Kidney (tissue), 13 donors: ENCODE measurements at regions not wholly inside any gene's neighbourhood (a gene's known extent, or its start where the extent isn't known, plus 50 kb on each side); places are given as distances from the start of the nearest gene placed in this dataset.

Experiments
- DNase-seq, 5 donors: peaks; one replicate each; pipeline ENCODE4 v3.0.0-alpha.2; 2013 to 2020
- FAIRE-seq: peaks from 2 replicates; lab custom pipeline; 2012; peaks lifted over from hg19 to GRCh38; lab: Jason Lieb, UNC
- H3K27ac ChIP-seq, 2 donors: one replicate each; pipeline ENCODE4 v1.7.0; 2013; ENCODE audit warnings: low read depth in 2 of 2, low read length in 2 of 2, inconsistent platforms in 1 of 2
- H3K27me3 ChIP-seq: one replicate; pipeline ENCODE4 v1.7.1; 2013; ENCODE audit warnings: low read length, inconsistent platforms; ENCODE audit not compliant: control insufficient read depth, insufficient read depth
- H3K36me3 ChIP-seq, 3 donors: one replicate each; pipeline versions ENCODE4 v1.7.0 to v1.7.1; 2013; ENCODE audit warnings: low read length in 3 of 3, control low read depth in 1 of 3, inconsistent platforms in 1 of 3; ENCODE audit not compliant: insufficient read depth in 3 of 3, control insufficient read depth in 2 of 3
- H3K4me1 ChIP-seq, 3 donors: one replicate each; pipeline versions ENCODE4 v1.7.0 to v1.7.1; 2013; ENCODE audit warnings: low read length in 3 of 3, inconsistent platforms in 1 of 3, low read depth in 1 of 3; ENCODE audit not compliant: control insufficient read depth in 2 of 3, insufficient read depth in 2 of 3
- H3K4me3 ChIP-seq, 3 donors: one replicate each; pipeline versions ENCODE4 v1.7.0 to v1.8.1; 2013; ENCODE audit warnings: low read length in 3 of 3, control low read depth in 1 of 3, inconsistent platforms in 1 of 3
- H3K9ac ChIP-seq, 3 donors: one replicate each; pipeline versions ENCODE4 v1.7.0 to v1.7.1; 2013; ENCODE audit warnings: low read length in 3 of 3, control low read depth in 1 of 3, inconsistent platforms in 1 of 3
- H3K9me3 ChIP-seq, 3 donors: one replicate each; pipeline versions ENCODE4 v1.7.0 to v1.7.1; 2013; ENCODE audit warnings: low read length in 3 of 3, control low read depth in 1 of 3, inconsistent platforms in 1 of 3; ENCODE audit not compliant: control insufficient read depth in 2 of 3, insufficient read depth in 1 of 3
- CTCF ChIP-seq: IDR thresholded peaks from 3 replicates; pipeline ENCODE4 v1.5.1; 2012; ENCODE audit warnings: mild to moderate bottlenecking, moderate library complexity, borderline replicate concordance; ENCODE audit not compliant: insufficient read depth; ENCODE audit errors: extremely low read depth
- intact Hi-C: fragments of 100-400 bp; cut with DNase I; formaldehyde crosslinking; loops from one replicate; pipeline ENCODE4 v1.11.1; 2022
- donor health status: control.
- donor health status: control.
- donor health status: control.
- donor health status: control.
- donor health status: control.
- donor health status: DM: yes; HTN: yes; CAD: no.
- donor health status: Normal renal cell carcinoma (clear cell type).

GRCh38 chr1:103372866-103373265 lies 152.6 kb upstream of the RNPC3 start:
- intact Hi-C loops = no loop called here

GRCh38 chr1:103371234-103371633 lies 154.3 kb upstream of the RNPC3 start:
- intact Hi-C loops = no loop called here
- H3K4me3 ChIP-seq = no peak overlapping the region
- H3K4me1 ChIP-seq = no peaks in the 10 kb centered on the region
- H3K36me3 ChIP-seq = no peaks in the 10 kb centered on the region
- H3K27ac ChIP-seq = no peak overlapping the region
- H3K27me3 ChIP-seq = no peaks in the 10 kb centered on the region
- H3K9me3 ChIP-seq = no peaks in the 10 kb centered on the region
- DNase-seq (no peak), FAIRE-seq (no peak)
- H3K9ac ChIP-seq = no peak overlapping the region
- no peak for TF ChIP-seq CTCF

More at GRCh38 chr1:103372866-103373265, 152.6 kb upstream of the RNPC3 start:
- Histone ChIP-seq H3K27me3 (no peaks in the 10 kb centered on the region), H3K27ac (no peak overlapping the region), H3K9me3 (no peaks in the 10 kb centered on the region), H3K36me3 (no peaks in the 10 kb centered on the region), H3K4me1 (no peaks in the 10 kb centered on the region), H3K9ac (no peak overlapping the region), H3K4me3 (no peak overlapping the region)
- no peak for TF ChIP-seq CTCF
- no peak for FAIRE-seq
- no peak for DNase-seq

- no peak for FAIRE-seq
Observed at GRCh38 chr1:103367186-103367585, 158.3 kb upstream of the RNPC3 start.

More at GRCh38 chr1:103367186-103367585, 158.3 kb upstream of the RNPC3 start:
- TF ChIP-seq CTCF = no peak
- H3K4me1 ChIP-seq = no peaks in the 10 kb centered on the region
- H3K27me3 ChIP-seq = no peaks in the 10 kb centered on the region
- intact Hi-C loops = no loop called here
- no peak overlapping the region for H3K4me3 ChIP-seq
- H3K9ac ChIP-seq = no peak overlapping the region
- H3K36me3 ChIP-seq = no peaks in the 10 kb centered on the region
- H3K27ac ChIP-seq = no peak overlapping the region
- DNase-seq = no peak
- H3K9me3 ChIP-seq = no peaks in the 10 kb centered on the region
